HL-60 (cell line): ENCODE measurements at regions not wholly inside any gene's neighbourhood (a gene's known extent, or its start where the extent isn't known, plus 50 kb on each side); places are given as distances from the start of the nearest gene placed in this dataset.

Experiments used
- DNase-seq, 2 experiments: peaks; one replicate each; pipeline ENCODE4 v3.0.0-alpha.2; 2010 to 2020; ENCODE audit warnings: low read depth in 1 of 2, low spot score in 1 of 2
- H3K27ac ChIP-seq: fragments of 250-450 bp; sonication (Bioruptor Pico); replicated peaks from 2 replicates; pipeline ENCODE4 v1.5.1; 2020; ENCODE audit warnings: mild to moderate bottlenecking, moderate library complexity
- H3K27me3 ChIP-seq: fragments of 250-450 bp; sonication (Bioruptor Pico); 2 replicates; pipeline ENCODE4 v1.5.1; 2021; ENCODE audit warnings: mild to moderate bottlenecking, moderate library complexity; ENCODE audit not compliant: insufficient read depth, poor library complexity, severe bottlenecking
- H3K4me3 ChIP-seq: replicated peaks from 2 replicates; pipeline ENCODE4 v1.5.1; 2011; ENCODE audit warnings: mild to moderate bottlenecking, control low read depth, low read length; ENCODE audit not compliant: insufficient read depth
- CTCF ChIP-seq: IDR thresholded peaks from one replicate; pipeline ENCODE4 v1.5.1; 2011; ENCODE audit warnings: low read length, control low read depth, inconsistent platforms; ENCODE audit not compliant: insufficient read depth
- GABPA ChIP-seq: IDR thresholded peaks from 2 replicates; pipeline ENCODE4 v1.6.1; 2012; ENCODE audit warnings: low read depth
- POLR2AphosphoS5 ChIP-seq: IDR thresholded peaks from 2 replicates; pipeline ENCODE4 v1.6.1; 2012; ENCODE audit warnings: low read depth
- REST ChIP-seq: IDR thresholded peaks from 2 replicates; pipeline ENCODE4 v1.6.1; 2012; ENCODE audit warnings: low read depth; ENCODE audit not compliant: insufficient replicate concordance
- SPI1 ChIP-seq: IDR thresholded peaks from 2 replicates; pipeline ENCODE4 v1.6.1; 2012; ENCODE audit warnings: low read depth, mild to moderate bottlenecking, borderline replicate concordance

GRCh38 chr1:30138891-30139290, 584.5 kb downstream of the MATN1 start:
- no peak overlapping the region for H3K27ac ChIP-seq

GRCh38 chr1:30137001-30137400, 586.4 kb downstream of the MATN1 start:
- DNase-seq = no peak
- Histone ChIP-seq H3K27me3 (no peaks in the 10 kb centered on the region), H3K4me3 (no peak overlapping the region), H3K27ac (no peak overlapping the region)
- TF ChIP-seq SPI1 (no peak), GABPA (no peak), CTCF (no peak), POLR2AphosphoS5 (no peak), REST (no peak)

More at GRCh38 chr1:30138891-30139290, 584.5 kb downstream of the MATN1 start:
- no peaks in the 10 kb centered on the region for H3K27me3 ChIP-seq
- no peak overlapping the region for H3K4me3 ChIP-seq
- TF ChIP-seq POLR2AphosphoS5 = no peak
- TF ChIP-seq SPI1 = no peak
- TF ChIP-seq REST = no peak
- TF ChIP-seq GABPA = no peak
- no peak for TF ChIP-seq CTCF
- DNase-seq = no peak

DNA sequence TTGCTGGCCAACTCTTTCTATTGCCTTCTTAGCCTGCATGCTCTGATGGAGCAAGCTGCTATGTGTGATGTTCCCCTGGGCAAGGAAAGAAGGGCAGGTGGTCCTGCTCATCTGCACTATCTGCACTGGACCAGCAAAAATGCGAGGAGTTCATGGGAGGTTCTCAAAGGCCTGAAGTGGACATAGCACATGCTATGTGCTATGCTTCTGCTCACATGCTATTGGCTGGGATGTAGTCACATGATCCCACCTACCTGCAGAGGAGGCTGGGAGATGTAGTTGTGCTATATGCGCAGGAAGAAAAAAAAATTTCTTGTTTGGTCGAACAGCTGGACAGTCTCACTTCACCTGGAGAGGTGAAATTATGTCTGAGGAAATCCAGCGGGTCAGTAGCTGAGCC, 587.7 kb downstream of the MATN1 start:
- H3K27me3 ChIP-seq = no peaks in the 10 kb centered on the region
- no peak for DNase-seq
- H3K27ac ChIP-seq = no peak overlapping the region
- TF ChIP-seq GABPA = no peak
- no peak for TF ChIP-seq CTCF
- TF ChIP-seq POLR2AphosphoS5 = no peak
- no peak for TF ChIP-seq SPI1
- TF ChIP-seq REST = no peak
- no peak overlapping the region for H3K4me3 ChIP-seq
